Left ventricle myocardium superior (tissue), 1 donor: ENCODE measurements at regions not wholly inside any gene's neighbourhood (a gene's known extent, or its start where the extent isn't known, plus 50 kb on each side); places are given as distances from the start of the nearest gene placed in this dataset.

ENCODE experiments used
- ATAC-seq: fragments of 200-7000 bp; cut with Tn5 transposase; one replicate; pipeline ENCODE4 v1.9.1; 2020; ENCODE audit warnings: mild to moderate bottlenecking, moderate library complexity
- DNase-seq: peaks from one replicate; pipeline ENCODE4 v3.0.0-alpha.2; 2020
- intact Hi-C: fragments of 100-400 bp; cut with micrococcal nuclease; formaldehyde crosslinking; loops from one replicate; pipeline ENCODE4 v1.11.0; 2022
- donor health status: DM: no; HTN: yes; CAD: no; lungs with severe emphysema.

GRCh38 chr1:221634606-221635005, 107.3 kb downstream of the DUSP10 start:
- no peak for ATAC-seq
- DNase-seq: no peak
- intact Hi-C loops: loop anchor here (10.0 kb wide), 1 partner anchor 140 kb away; no protein-coding TSS in a partner anchor

DNA sequence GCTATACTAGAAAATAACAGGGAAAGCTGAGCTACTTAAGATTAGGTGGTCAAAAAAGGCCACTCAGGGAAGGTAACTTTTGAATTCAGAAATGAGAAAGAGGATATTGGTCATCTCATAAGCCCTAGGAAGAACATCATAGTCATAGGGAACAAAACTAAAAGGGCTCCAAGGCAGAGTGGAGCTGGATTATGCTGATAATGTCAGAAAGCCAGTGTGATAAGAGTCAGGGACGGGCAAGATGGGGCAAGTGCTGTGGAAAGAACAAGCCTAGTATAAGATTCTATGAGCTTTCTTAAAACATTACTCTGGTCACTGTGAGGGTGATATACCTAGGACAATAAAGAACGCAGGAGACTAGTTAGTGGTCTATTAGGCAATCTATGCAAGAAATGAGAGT, 106.6 kb downstream of the DUSP10 start:
- DNase-seq (no peak), ATAC-seq (no peak)
- intact Hi-C loops: loop anchor here (10.0 kb wide), 1 partner anchor 141 kb away; no protein-coding TSS in a partner anchor

DNA sequence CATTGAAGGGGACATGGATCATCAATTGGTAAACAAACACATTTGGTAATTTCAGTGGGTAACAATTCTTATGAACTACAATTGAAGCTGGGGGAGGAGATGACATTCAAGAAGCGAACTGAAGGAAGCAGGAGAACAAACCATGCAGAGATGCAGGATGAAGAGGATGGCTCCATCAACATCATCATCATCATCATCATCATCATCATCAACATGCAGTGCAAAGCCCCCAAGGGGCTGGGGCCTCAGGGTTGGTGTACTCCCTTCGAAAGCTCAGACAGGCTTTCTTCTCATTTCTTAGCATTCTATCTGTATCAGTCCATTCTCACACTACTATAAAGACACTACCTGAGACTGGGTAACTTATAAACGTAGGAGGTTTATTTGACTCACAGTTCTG, 105.8 kb downstream of the DUSP10 start:
- DNase-seq: no peak
- ATAC-seq: no peak
- intact Hi-C loops: loop anchor here (10.0 kb wide), 1 partner anchor 141 kb away; no protein-coding TSS in a partner anchor

GRCh38 chr1:221636967-221637366, 104.9 kb downstream of the DUSP10 start:
- intact Hi-C loops: loop anchor here (10.0 kb wide), 1 partner anchor 142 kb away; no protein-coding TSS in a partner anchor
- DNase-seq (no peak), ATAC-seq (no peak)

GRCh38 chr1:221637641-221638041, 104.2 kb downstream of the DUSP10 start:
- ATAC-seq (peak; percentile 80), DNase-seq (no peak)
- intact Hi-C loops: loop anchor here (10.0 kb wide), 1 partner anchor 143 kb away; no protein-coding TSS in a partner anchor

GRCh38 chr1:221638595-221638994, 103.3 kb downstream of the DUSP10 start:
- DNase-seq (no peak), ATAC-seq (no peak)
- intact Hi-C loops: loop anchor here (10.0 kb wide), 1 partner anchor 144 kb away; no protein-coding TSS in a partner anchor

- intact Hi-C loops: no loop called here
- no peak for DNase-seq
- ATAC-seq: no peak
Observed at GRCh38 chr1:221641811-221642210, 100.1 kb downstream of the DUSP10 start.

DNA sequence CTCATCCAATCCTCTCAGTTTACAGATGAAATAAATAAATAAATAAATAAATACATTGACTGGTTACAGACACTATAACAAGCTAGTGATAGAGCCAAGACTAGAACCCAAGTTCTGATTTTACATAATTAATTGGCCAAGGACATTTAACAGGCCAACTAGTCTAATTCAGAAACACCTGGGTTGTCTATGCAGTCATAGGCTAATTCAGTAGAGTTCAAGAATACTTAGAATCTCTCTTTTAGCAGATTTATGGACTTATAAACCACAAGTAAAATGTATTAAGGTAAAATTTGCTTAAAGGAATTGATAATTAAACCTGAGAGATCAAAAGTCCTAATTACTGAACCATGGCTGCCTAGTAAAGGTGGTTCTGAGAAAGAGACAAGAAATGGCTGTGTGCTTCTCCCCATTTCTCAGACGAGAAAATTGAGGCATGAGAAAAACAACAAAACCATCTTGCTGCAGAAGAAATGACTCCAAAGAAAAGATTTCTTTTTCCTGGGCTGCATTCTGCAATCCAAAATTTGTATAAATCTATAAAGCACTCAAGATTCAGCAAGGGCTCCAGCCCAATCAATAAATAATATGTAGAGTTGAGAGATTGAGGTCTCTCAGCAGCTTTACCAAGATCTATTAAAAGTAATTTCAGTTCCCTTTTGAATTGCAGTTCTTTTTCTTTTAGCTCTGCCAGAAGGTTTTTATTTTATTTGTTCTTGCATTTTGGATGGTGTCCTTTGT, 98.3 kb downstream of the DUSP10 start:
- ATAC-seq (no peak), DNase-seq (no peak)
- intact Hi-C loops: no loop called here

DNA sequence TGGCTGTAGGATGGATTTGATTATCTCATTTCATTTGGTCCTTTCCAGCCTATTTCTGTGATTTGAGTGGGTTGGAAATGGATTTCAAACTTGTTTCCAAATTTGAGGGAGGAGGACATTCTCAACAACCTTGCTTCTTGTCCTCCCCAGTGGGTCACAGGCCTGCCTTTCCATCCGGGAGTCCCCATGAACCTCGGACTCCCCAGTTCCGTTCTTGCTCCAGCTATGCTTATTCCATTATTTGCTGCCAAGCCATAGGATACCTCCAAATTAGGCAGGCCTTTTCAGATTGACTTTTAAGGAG, 97.8 kb downstream of the DUSP10 start:
- intact Hi-C loops: no loop called here
- ATAC-seq (no peak), DNase-seq (no peak)

GRCh38 chr1:221644663-221645258, 97.1 kb downstream of the DUSP10 start:
- intact Hi-C loops: no loop called here
- ATAC-seq (no peak), DNase-seq (no peak)

DNA sequence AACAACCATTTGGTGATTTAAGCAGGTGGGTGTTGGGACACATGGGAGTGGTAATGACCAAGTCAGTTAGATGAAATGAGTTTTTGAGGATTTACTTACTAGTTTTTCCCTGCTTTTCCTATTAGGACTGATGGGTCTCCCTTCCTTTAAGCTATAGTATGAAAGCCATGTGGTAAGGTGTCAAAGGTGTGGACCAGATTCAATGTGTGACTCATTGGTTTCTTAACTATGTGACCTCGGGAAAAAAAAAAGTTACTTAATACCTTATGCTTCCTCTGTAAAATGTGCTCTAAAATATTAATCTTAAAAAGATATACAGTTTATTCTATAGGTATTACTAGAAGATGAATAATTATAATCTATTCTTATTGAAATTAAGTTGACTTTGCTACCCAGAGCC, 93.7 kb downstream of the DUSP10 start:
- intact Hi-C loops: no loop called here
- no peak for ATAC-seq
- no peak for DNase-seq
